ENCODE measurements at regions not wholly inside any gene's neighbourhood (a gene's known extent, or its start where the extent isn't known, plus 50 kb on each side); places are given as distances from the start of the nearest gene placed in this dataset.

DNA sequence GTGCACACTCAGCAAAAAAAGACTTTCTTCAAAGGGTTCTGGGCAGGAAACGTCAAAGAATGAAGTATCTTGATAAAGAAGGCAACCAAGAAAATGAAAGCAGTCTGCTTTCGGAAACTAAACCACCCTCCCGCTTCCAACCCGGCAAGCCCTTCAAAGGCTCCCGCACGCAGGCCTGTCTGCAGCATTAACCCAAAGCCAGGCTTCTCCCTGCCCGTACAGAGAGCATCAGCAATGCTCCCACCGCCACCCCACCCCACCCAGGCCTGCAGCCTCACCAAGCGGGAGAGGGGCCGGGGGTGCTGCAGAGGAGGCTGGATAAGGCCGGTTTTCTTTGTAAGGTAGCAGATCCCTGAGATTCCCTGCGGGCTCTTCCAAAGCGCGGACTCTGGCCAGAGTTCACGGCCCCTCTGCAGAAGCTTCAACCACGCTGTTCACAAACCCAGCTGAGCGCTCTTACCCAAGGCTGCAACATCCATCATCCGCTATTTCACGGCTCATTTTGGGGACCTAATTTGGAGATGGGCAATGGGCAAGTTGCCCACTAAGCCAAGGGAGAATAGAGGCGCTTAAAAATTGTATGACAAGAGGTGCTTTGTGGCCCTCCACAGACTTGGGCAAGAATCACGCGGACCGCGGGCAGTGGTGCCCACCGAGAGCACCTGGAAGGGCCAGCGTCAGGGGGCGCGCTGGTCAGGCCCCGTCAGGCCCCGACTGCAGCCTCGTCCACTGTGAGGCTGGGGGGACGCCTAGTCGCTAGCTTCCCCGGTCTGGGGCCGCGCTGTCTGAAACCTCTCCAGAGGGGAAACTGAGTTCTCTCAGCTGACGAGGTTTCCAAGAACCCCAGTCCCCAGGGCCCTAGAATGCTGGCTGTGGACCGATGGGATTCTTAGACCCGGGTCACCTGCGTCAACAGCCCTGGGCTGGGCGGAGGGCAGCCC is 225.4 kb upstream of the ID2 start:
- peak; percentile 47 for DNase-seq

- no peak for DNase-seq
These were observed 224.8 kb upstream of the ID2 start for GRCh38 chr2:8457092-8457481.

- DNase-seq: no peak
These were observed 224.0 kb upstream of the ID2 start for GRCh38 chr2:8457699-8458502.

DNA sequence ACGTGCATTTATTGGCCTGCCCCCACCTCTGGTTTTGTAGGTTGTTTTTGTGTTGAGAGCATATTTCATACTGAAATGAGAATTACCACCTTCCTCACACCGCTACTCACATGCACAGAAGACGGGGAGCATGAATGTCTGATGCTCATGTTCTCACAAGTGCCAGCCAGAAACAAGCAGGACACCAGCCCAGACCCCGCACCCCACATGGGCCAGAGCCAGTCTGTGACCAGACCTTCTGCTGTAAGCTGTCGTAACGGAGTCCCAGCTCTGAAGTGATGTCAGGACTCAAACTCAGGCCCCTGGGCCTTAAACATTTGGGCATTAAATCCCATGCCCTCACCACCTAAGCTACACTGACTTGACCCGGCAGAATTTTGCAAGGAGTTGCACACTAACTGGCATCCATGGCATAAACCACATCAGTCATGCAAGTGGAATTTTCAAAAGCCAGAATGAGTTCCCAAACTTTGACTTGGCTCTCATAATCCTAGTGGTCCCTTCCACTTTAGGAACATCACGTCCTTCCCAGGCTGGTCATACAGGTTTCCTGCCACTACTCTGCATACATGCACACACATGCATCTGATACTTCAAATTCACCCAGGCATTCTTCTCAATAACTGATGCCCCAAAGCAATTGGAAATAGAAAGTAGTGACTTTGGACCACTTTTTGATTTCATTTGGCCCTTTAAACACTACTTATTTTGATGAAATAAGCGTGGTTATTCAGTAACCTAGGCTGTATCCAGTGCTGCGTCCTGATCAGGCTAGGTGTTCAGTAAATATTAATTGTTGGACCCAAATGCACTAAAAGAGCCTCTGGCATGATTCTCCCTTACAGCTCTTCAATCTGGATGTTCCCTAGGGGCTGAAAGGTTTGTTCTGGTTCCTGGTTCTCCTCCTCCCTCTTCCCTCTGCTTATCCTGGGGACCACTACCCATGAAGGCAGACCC is 223.1 kb upstream of the ID2 start:
- DNase-seq: no peak

DNA sequence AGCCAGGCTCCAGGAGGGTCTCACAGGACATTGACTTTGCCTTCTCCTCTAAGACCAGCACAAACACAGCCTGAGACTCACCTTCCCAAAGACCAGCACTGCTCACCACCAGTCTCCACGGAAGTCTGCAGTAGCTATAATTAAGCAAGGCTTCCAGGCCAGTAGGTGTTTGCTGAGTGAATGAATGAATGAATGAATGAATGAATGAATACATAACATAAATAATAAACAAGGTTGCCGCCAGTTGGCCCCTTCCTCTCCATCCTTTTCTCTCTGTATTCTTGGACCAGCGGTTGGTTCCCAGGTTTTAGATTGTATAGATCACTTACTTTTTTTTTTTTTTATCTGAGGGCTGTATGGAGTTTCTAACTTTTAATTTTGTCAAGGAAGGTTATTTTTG is 222.4 kb upstream of the ID2 start:
- DNase-seq: no peak

- no peak for DNase-seq
These were observed 220.5 kb upstream of the ID2 start for GRCh38 chr2:8461341-8461740.

- DNase-seq: no peak
These were observed 219.6 kb upstream of the ID2 start for GRCh38 chr2:8462280-8462679.

- no peak for DNase-seq
These were observed 218.8 kb upstream of the ID2 start for GRCh38 chr2:8462899-8463648.

DNA sequence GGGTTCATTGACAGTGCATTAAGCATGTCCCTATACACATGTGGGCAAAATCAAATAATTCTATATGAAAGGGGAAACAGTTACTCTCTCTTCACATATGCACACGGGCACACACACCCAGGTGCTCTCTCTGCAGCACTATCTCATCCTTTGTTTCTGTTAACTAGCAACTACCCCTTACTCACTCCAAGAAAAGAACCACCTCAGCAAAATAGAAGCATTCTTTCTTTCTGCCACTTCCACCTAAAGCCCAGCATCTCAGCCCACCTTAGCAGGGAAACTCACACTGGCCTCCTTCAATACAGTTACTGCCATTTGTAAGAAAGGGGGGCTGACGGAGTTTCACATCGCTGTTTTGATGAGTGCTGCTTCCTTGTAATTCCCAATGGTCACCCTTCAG is 216.3 kb upstream of the ID2 start:
- DNase-seq: no peak

DNA sequence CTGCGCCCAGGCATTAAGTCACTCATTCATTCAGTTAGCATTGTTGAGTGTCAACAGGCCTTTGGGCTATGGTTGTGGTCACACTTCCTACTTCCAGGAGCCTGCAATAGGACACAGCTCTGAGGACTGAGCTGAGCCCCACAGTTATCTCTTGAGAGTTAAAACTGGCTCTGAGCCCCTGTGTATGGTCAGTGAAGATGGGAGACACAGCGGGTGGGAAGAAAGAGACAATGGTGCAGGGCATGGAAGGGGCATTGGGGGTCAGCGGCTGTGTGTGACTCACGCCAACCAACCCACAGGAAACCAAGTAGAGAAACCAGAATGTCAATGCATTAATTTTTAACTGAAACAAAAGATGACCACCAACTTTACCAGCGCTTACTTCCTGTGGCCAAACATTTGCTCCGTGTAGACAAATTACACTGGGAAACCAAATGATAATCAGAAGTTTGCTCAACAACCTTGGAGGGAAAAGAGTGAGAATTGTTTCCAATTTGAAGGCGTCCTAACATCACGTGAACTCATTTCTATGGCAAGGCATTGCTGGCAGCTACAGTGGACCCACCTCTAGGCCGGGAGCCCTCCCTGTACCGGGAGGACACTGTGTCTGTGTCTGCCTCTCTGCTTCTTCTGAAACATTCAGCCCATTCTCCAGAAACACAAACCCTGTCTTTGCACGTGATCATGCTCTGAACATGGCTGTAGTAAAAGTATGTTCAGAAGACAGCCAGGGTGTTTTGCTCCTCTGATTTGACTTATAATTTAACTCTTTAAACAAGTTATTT is 212.0 kb upstream of the ID2 start:
- no peak for DNase-seq

DNA sequence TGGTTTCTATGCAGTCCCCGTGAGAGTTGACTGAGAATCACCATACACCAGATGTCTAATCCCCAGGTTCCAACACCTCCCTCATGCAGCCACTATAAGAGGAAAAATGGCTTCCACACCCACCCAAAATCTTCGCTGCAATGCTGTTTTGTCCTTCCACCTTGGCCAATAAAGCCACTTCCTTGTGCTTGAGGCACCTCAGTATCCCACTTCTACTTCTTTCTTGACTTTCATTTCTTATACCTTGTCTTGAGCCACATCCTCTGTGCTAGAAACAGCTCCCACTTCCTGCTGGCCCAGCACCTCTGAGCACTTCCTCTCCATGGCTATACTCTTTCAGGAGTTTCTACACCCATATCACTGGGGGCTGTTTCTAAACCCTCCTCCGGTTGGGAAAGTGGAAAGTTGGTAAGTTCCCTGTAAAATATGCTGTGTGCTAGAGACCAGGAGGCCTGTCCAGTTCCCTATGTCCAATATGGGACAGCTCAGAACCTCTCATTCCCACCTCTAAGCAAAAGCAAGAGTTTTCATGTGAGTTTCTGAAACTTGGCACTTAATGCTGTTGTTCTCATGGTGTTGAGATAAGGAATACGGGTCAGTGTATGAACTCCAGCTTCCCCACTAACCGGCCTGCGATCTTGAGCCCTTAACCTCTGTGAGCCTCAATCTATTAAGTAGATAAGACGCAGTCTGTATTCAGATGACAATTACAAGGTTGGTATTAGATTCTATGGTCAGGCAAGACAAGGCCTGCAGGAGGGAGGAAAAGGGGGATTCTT is 209.1 kb upstream of the ID2 start:
- no peak for DNase-seq

DNA sequence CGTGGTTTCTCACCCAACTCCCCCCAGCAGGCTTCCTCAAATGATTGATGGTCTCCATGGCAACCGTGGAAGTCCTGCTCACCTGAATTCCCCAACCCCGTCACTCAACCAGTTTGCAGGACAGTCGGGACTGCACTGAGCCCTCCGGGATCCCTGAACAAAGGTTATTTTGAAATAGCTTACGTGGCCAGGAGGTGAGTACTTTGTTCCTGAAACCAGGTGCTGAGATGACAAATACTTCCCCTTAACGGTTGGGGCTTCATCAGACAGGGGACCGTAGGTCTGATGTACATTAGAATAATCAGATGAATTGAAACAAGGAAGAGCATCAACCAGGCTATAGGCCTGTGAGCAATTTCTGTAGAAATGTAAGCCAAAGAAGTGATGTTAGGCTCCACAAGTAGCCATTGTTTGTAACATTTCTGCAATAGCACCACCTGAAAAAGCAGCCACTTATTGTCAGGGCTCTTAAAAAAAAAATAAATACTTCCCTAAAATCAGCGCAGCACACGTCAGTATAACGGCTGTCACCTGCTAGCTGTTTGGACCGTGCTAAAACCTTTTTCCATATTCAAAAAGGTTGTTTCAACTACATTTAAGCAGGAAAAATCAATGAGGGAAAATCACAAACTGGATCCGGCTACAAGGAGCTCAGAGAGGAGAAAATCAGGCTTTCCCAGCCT is 206.4 kb upstream of the ID2 start:
- peak; percentile 55 for DNase-seq

DNA sequence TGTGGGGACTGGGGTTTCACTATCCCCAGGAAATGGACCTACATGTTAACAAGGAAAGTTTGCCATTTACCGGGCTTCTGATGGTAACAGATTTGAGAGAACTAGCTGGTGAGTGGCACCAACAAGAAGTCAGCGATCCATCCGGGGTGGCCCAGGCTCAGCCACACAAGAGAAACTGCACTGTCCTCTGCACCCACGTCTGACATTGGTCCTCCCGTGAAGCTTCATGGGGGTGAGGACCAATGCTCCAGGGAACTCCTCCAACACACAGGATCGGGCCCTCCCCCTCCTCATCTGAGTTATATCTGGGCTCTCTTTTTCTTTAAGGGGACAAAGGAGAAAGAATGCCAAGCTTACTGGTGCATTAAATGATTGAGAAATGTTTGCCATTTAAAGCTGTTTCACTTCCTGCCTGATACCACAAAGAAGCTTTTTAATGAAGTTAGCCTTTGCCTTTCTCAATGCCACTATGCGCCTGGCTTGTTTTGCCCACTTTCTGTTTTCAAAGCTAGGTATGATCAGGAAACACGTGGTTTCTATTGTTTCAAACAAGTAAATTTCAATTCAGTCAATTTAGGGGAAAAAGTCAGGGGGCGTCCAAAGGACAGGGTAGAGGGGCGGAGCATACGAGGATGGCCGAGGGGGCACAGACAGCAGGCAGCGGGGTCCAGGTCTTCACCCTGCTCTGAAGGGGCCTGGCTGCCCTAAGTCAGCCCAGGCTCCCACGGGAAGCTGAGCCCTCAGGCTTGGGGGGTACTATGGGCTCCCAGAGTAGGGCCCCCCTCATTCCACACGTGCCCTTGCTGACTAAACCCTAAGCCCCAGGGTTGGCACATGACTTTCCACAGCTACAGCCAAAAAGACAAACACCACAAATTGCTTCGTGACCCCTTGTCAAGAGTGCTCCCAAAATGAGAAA is 204.0 kb upstream of the ID2 start:
- no peak for DNase-seq

- no peak for DNase-seq
These were observed 203.4 kb upstream of the ID2 start for GRCh38 chr2:8478471-8478793.

DNA sequence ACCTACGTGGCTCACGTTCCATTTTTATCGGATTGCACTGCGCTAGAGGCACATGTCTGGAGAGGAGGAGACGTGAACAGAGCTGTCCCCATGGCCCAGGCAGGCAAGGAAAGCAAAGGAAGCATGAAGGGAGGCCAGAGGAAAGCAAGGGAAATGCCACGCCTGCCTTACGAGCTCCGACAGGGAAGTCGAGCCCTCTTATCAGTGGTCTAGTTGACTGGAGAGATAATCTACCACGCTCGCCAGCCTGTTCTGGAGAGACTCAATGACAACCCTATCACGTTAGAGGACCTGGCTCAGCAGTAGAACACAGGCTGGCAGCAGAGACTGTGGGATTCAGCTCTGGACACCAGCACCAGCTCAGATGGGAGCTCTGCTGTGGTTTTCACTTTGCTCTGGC is 202.6 kb upstream of the ID2 start:
- DNase-seq: no peak

GRCh38 chr2:8480915-8481314 is 200.9 kb upstream of the ID2 start:
- DNase-seq: no peak

DNA sequence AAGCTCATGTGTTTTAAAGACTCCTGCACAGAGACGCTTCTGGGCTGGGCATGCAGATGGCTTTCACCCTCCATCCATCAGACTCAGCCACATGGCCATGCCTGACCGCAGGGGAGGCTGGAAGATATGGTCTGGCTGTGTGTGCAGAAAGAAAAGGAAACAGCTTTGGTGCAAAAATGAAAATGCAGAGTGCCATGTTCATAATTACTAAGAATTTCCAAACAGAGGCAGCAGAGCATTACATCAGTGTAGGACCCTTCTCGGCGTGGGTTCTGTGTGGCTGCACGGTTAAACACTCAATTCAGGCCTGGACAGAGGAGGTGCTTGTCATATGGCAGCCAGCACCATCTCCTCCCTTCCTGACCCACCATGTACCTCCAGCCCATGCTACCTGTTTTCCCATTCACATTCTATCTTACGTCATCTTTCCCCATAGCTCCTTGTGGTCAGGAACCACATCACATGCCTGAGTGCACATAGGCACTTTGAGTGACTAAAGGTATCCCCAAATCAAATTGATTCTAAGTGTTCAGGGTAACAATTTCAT is 200.3 kb upstream of the ID2 start:
- DNase-seq: peak; percentile 52

DNA sequence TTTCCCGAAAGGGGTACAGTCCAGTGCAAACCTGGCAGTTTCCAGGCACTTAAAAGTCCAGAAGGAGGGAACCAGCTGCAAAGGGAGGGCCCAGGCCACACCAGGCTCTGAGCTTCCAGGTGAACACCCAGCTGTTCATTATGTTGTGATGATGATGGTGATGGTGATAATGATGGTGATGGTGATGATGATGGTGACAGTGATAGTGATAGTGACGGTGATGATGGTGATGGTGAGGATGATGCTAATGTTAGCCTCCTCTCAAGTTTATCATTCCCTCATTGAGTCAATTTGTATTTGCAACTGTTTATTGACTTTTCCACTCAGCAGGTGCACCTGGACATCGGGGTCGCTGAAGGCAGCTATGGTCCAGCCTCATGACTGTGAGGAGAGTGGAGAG is 199.4 kb upstream of the ID2 start:
- DNase-seq: no peak
